ENCODE measurements at regions not wholly inside any gene's neighbourhood (a gene's known extent, or its start where the extent isn't known, plus 50 kb on each side); places are given as distances from the start of the nearest gene placed in this dataset.

DNA sequence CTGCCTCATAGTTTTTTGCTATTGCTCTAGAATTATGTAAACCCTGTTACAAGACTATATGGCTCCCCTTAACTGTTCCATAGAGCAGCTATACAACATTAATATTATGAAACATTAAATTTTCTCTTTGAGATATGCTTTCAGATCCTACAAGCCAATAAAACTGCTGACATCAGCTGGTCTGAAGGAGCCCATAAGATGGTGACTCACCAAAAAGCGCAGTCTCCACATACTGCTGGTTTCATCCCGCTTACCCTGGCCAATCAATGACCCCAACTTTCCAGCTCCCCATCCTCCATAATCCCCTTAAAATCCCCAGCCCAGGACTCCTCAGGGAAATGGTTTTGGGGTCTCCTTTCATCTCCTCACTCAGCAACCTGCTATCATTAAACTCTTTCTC, 172.7 kb downstream of the NSG2 start:
- DNase-seq (ENCODE audit: low spot score), result no peak
- Mint-ChIP-seq H3K4me3 (ENCODE audit: unreplicated experiment) (no peak overlapping the region), H3K27me3 (ENCODE audit: unreplicated experiment) (peaks cover 2% of the 10 kb centered on the region), H3K27ac (ENCODE audit: unreplicated experiment) (no peak overlapping the region), H3K9me3 (ENCODE audit: unreplicated experiment) (no peaks in the 10 kb centered on the region), H3K4me1 (ENCODE audit: unreplicated experiment) (peaks cover 2% of the 10 kb centered on the region), H3K36me3 (ENCODE audit: low read depth, unreplicated experiment) (no peaks in the 10 kb centered on the region)
- TF ChIP-seq, protein P1, sequence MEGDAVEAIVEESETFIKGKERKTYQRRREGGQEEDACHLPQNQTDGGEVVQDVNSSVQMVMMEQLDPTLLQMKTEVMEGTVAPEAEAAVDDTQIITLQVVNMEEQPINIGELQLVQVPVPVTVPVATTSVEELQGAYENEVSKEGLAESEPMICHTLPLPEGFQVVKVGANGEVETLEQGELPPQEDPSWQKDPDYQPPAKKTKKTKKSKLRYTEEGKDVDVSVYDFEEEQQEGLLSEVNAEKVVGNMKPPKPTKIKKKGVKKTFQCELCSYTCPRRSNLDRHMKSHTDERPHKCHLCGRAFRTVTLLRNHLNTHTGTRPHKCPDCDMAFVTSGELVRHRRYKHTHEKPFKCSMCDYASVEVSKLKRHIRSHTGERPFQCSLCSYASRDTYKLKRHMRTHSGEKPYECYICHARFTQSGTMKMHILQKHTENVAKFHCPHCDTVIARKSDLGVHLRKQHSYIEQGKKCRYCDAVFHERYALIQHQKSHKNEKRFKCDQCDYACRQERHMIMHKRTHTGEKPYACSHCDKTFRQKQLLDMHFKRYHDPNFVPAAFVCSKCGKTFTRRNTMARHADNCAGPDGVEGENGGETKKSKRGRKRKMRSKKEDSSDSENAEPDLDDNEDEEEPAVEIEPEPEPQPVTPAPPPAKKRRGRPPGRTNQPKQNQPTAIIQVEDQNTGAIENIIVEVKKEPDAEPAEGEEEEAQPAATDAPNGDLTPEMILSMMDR (IDR thresholded peaks at IDR 0.05; ENCODE audit: unreplicated experiment), result no peak

DNA sequence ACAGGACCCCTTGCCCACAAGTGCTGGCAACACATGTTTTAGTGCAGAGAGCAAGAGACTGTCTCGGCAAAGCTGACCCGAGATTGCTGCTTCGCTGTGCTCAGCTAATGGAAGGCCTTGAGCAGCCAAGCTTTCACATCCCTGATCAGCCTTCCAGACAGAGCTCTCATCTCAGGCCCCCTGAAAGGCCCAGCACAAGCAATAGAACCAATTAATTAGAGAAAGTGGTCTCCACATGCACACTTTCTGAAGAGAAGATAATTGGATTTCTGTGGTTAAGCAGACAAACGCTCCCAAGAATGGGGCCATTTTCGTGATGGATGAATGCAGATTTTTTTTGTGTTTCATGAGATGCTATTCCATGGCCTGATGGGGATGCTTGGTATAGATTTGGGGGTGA, 174.9 kb downstream of the NSG2 start:
- Mint-ChIP-seq H3K36me3 (ENCODE audit: low read depth, unreplicated experiment) (no peaks in the 10 kb centered on the region), H3K4me3 (ENCODE audit: unreplicated experiment) (no peak overlapping the region), H3K4me1 (ENCODE audit: unreplicated experiment) (peaks cover 2% of the 10 kb centered on the region), H3K27ac (ENCODE audit: unreplicated experiment) (no peak overlapping the region), H3K27me3 (ENCODE audit: unreplicated experiment) (peaks cover 3% of the 10 kb centered on the region), H3K9me3 (ENCODE audit: unreplicated experiment) (no peaks in the 10 kb centered on the region)
- DNase-seq (ENCODE audit: low spot score), result no peak
- TF ChIP-seq, protein P1 (IDR thresholded peaks at IDR 0.05; ENCODE audit: unreplicated experiment), result no peak

DNA sequence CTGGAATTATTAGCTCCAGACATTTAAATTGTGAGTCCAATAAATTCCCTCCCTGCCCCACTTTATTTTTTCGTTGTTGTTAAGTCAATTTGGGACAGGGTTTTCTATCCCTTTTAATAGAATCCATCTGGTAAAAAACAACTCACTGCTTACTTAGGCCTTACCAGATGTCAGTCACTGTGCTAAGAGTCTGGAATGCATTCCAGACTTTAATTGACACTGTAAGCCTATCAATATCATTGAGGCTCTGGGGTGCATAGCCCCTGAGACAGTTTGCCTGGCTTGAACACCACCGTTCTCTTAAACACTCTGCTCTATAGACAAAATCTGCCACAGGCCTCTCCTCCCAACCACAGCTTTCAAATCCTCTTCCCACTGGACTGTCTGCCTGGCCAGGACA, 175.9 kb downstream of the NSG2 start:
- Mint-ChIP-seq H3K9me3 (ENCODE audit: unreplicated experiment) (no peaks in the 10 kb centered on the region), H3K4me1 (ENCODE audit: unreplicated experiment) (peaks cover 11% of the 10 kb centered on the region), H3K36me3 (ENCODE audit: low read depth, unreplicated experiment) (no peaks in the 10 kb centered on the region), H3K27me3 (ENCODE audit: unreplicated experiment) (peaks cover 5% of the 10 kb centered on the region), H3K27ac (ENCODE audit: unreplicated experiment) (no peak overlapping the region), H3K4me3 (ENCODE audit: unreplicated experiment) (no peak overlapping the region)
- TF ChIP-seq, protein P1 (IDR thresholded peaks at IDR 0.05; ENCODE audit: unreplicated experiment), result no peak
- no peak for DNase-seq (ENCODE audit: low spot score)

- H3K4me1 Mint-ChIP-seq (ENCODE audit: unreplicated experiment), result peaks cover 12% of the 10 kb centered on the region
- peaks cover 5% of the 10 kb centered on the region for H3K27me3 Mint-ChIP-seq (ENCODE audit: unreplicated experiment)
- DNase-seq (ENCODE audit: low spot score), result no peak
- no peaks in the 10 kb centered on the region for H3K9me3 Mint-ChIP-seq (ENCODE audit: unreplicated experiment)
- H3K36me3 Mint-ChIP-seq (ENCODE audit: low read depth, unreplicated experiment), result no peaks in the 10 kb centered on the region
- H3K27ac Mint-ChIP-seq (ENCODE audit: unreplicated experiment), result no peak overlapping the region
- no peak overlapping the region for H3K4me3 Mint-ChIP-seq (ENCODE audit: unreplicated experiment)
- TF ChIP-seq, protein P1 (IDR thresholded peaks at IDR 0.05; ENCODE audit: unreplicated experiment), result no peak
These were observed 176.4 kb downstream of the NSG2 start for GRCh38 chr5:174221946-174222345.

GRCh38 chr5:174222891-174223290, 177.4 kb downstream of the NSG2 start:
- no peak overlapping the region for H3K4me3 Mint-ChIP-seq (ENCODE audit: unreplicated experiment)
- peaks cover 5% of the 10 kb centered on the region for H3K27me3 Mint-ChIP-seq (ENCODE audit: unreplicated experiment)
- H3K36me3 Mint-ChIP-seq (ENCODE audit: low read depth, unreplicated experiment), result no peaks in the 10 kb centered on the region
- no peak overlapping the region for H3K27ac Mint-ChIP-seq (ENCODE audit: unreplicated experiment)
- peaks cover 12% of the 10 kb centered on the region for H3K4me1 Mint-ChIP-seq (ENCODE audit: unreplicated experiment)
- TF ChIP-seq, protein P1 (IDR thresholded peaks at IDR 0.05; ENCODE audit: unreplicated experiment), result no peak
- no peaks in the 10 kb centered on the region for H3K9me3 Mint-ChIP-seq (ENCODE audit: unreplicated experiment)
- no peak for DNase-seq (ENCODE audit: low spot score)
